Fibroblast of lung (primary cell): ENCODE measurements at regions not wholly inside any gene's neighbourhood (a gene's known extent, or its start where the extent isn't known, plus 50 kb on each side); places are given as distances from the start of the nearest gene placed in this dataset.

Experiments
- DNase-seq, 2 donors: peaks; one replicate each; pipeline versions ENCODE4 v3.0.0 to v3.0.0-alpha.2; 2010; ENCODE audit warnings: low read depth in 2 of 2
- H2AFZ ChIP-seq: 2 replicates; pipeline ENCODE4 v1.5.1; 2012; ENCODE audit warnings: low read length, control low read depth, inconsistent platforms
- H3K27ac ChIP-seq: 2 replicates; pipeline ENCODE4 v1.5.1; 2011; ENCODE audit warnings: low read length, control low read depth; ENCODE audit not compliant: insufficient read depth
- H3K27me3 ChIP-seq: 2 replicates; pipeline ENCODE4 v1.5.1; 2011; ENCODE audit warnings: mild to moderate bottlenecking, low read length; ENCODE audit not compliant: control insufficient read depth, insufficient read depth
- H3K36me3 ChIP-seq: 2 replicates; pipeline ENCODE4 v1.5.1; 2011; ENCODE audit warnings: low read length; ENCODE audit not compliant: control insufficient read depth, insufficient read depth
- H3K4me1 ChIP-seq: 2 replicates; pipeline ENCODE4 v1.5.1; 2011; ENCODE audit warnings: low read length; ENCODE audit not compliant: control insufficient read depth, insufficient read depth; ENCODE audit errors: extremely low read depth
- H3K4me2 ChIP-seq: 2 replicates; pipeline ENCODE4 v1.5.1; 2011; ENCODE audit warnings: low read length, control low read depth; ENCODE audit not compliant: insufficient read depth; ENCODE audit errors: extremely low read depth
- H3K4me3 ChIP-seq, 4 experiments: fragments of 200-600 bp in 1 of 4; sonication (generic) in 1 of 4; replicated peaks in 1 of 4; 2 replicates each; pipeline ENCODE4 v1.5.1; 2011 to 2016; ENCODE audit warnings: low read length in 4 of 4, low read depth in 3 of 4, mild to moderate bottlenecking in 3 of 4, control low read depth in 2 of 4, inconsistent platforms in 1 of 4, mixed read lengths in 1 of 4; ENCODE audit not compliant: insufficient read depth in 1 of 4; ENCODE audit errors: control extremely low read depth in 1 of 4
- H3K79me2 ChIP-seq: 2 replicates; pipeline ENCODE4 v1.5.1; 2012; ENCODE audit warnings: mild to moderate bottlenecking, low read length, inconsistent platforms; ENCODE audit not compliant: control insufficient read depth, insufficient read depth
- H3K9ac ChIP-seq: 2 replicates; pipeline ENCODE4 v1.5.1; 2011; ENCODE audit warnings: mild to moderate bottlenecking, low read length, control low read depth; ENCODE audit not compliant: insufficient read depth
- H3K9me3 ChIP-seq: 2 replicates; pipeline ENCODE4 v1.5.1; 2012; ENCODE audit warnings: low read depth, low read length; ENCODE audit not compliant: control insufficient read depth, insufficient read depth
- H4K20me1 ChIP-seq: 2 replicates; pipeline ENCODE4 v1.5.1; 2011; ENCODE audit warnings: low read length; ENCODE audit not compliant: control insufficient read depth, insufficient read depth; ENCODE audit errors: extremely low read depth
- CTCF ChIP-seq, 2 donors: IDR thresholded peaks in 1 of 2; conservative IDR thresholded peaks in 1 of 2; 1 replicate in 1 of 2; 2 replicates in 1 of 2; pipeline ENCODE4 v1.5.1; 2011 to 2012; ENCODE audit warnings: low read length in 2 of 2, control low read depth in 1 of 2, inconsistent platforms in 1 of 2, low read depth in 1 of 2, mild to moderate bottlenecking in 1 of 2
- EZH2 ChIP-seq: IDR thresholded peaks from 2 replicates; pipeline ENCODE4 v1.5.1; 2012; ENCODE audit warnings: low read length, control low read depth, mild to moderate bottlenecking; ENCODE audit errors: missing control alignments

- H3K9ac ChIP-seq: no peak overlapping the region
- no peaks in the 10 kb centered on the region for H3K36me3 ChIP-seq
- H3K4me3 ChIP-seq: no peak overlapping the region
- no peak overlapping the region for H3K27ac ChIP-seq
- DNase-seq: no peak
- no peaks in the 10 kb centered on the region for H3K79me2 ChIP-seq
- H3K4me1 ChIP-seq: no peaks in the 10 kb centered on the region
- no peak overlapping the region for H3K4me2 ChIP-seq
- H3K27me3 ChIP-seq: peaks cover 4% of the 10 kb centered on the region
- no peak for TF ChIP-seq EZH2
- TF ChIP-seq CTCF (conservative IDR thresholded peaks at IDR 0.05 in 1 of 2, IDR thresholded peaks at IDR 0.05 in 1 of 2; ENCODE audit: low read depth in 1 of 2, low read length in 2 of 2): no peak
- H2AFZ ChIP-seq: no peak overlapping the region
- H3K9me3 ChIP-seq: no peaks in the 10 kb centered on the region
- H4K20me1 ChIP-seq: no peaks in the 10 kb centered on the region
Observed at GRCh38 chr14:49485290-49485689, 100.9 kb downstream of the RPS29 start.

- no peak overlapping the region for H3K4me3 ChIP-seq
- TF ChIP-seq EZH2: no peak
- TF ChIP-seq CTCF (conservative IDR thresholded peaks at IDR 0.05 in 1 of 2, IDR thresholded peaks at IDR 0.05 in 1 of 2; ENCODE audit: low read depth in 1 of 2, low read length in 2 of 2): no peak
- no peak overlapping the region for H3K4me2 ChIP-seq
- H2AFZ ChIP-seq: no peak overlapping the region
- no peaks in the 10 kb centered on the region for H3K79me2 ChIP-seq
- DNase-seq: no peak
- no peaks in the 10 kb centered on the region for H3K4me1 ChIP-seq
- H3K27me3 ChIP-seq: peaks cover 4% of the 10 kb centered on the region
- no peaks in the 10 kb centered on the region for H4K20me1 ChIP-seq
- H3K9me3 ChIP-seq: no peaks in the 10 kb centered on the region
- no peaks in the 10 kb centered on the region for H3K36me3 ChIP-seq
- H3K27ac ChIP-seq: no peak overlapping the region
- no peak overlapping the region for H3K9ac ChIP-seq
Observed at GRCh38 chr14:49484180-49484579, 102.0 kb downstream of the RPS29 start.

DNA sequence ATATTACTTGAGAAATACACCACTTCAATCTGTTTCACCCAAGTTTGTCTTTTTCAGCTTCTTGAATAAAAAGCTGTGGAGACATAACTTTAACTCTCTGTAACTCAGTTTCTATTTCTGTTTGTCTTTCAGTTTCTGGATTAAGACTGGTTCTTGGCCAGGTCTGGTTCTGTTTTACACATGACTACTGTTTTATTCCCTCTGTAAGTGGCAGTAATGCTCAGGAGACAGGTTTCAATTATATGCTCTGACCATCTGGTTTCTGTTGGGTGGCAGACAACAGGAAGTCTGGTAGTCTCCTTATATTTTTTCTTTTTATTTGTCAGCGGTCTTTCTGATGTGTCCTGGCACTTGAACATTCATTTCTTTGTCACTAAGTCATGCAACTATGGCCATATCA is 102.9 kb downstream of the RPS29 start:
- no peak overlapping the region for H3K4me3 ChIP-seq
- H2AFZ ChIP-seq: no peak overlapping the region
- H3K4me2 ChIP-seq: no peak overlapping the region
- no peaks in the 10 kb centered on the region for H3K4me1 ChIP-seq
- no peak for DNase-seq
- TF ChIP-seq EZH2 (no peak), CTCF (conservative IDR thresholded peaks at IDR 0.05 in 1 of 2, IDR thresholded peaks at IDR 0.05 in 1 of 2; ENCODE audit: low read depth in 1 of 2, low read length in 2 of 2) (no peak)
- peaks cover 4% of the 10 kb centered on the region for H3K27me3 ChIP-seq
- no peaks in the 10 kb centered on the region for H3K36me3 ChIP-seq
- no peak overlapping the region for H3K9ac ChIP-seq
- H3K79me2 ChIP-seq: no peaks in the 10 kb centered on the region
- no peaks in the 10 kb centered on the region for H4K20me1 ChIP-seq
- no peak overlapping the region for H3K27ac ChIP-seq
- H3K9me3 ChIP-seq: no peaks in the 10 kb centered on the region
